HEK293 (cell line): ENCODE measurements at regions not wholly inside any gene's neighbourhood (a gene's known extent, or its start where the extent isn't known, plus 50 kb on each side); places are given as distances from the start of the nearest gene placed in this dataset.

Source experiments
- CTCF ChIA-PET: fragments of 350-600 bp; formaldehyde crosslinking; extraction: SDS; loops from one replicate; lab custom pipeline; 2021; ENCODE audit warnings: antibody characterized with exemption; lab: Yijun Ruan, JAX
- POLR2A ChIA-PET: fragments of 300-600 bp; formaldehyde crosslinking; extraction: SDS; loops from one replicate; lab custom pipeline; 2020; ENCODE audit warnings: antibody characterized with exemption, inconsistent platforms; lab: Yijun Ruan, JAX
- H3K27ac ChIP-seq: fragments of 200-500 bp; sonication (Bioruptor generic); 2 replicates; pipeline ENCODE4 v1.5.1; 2014; ENCODE audit warnings: low read depth, low read length, control low read depth, inconsistent platforms; ENCODE audit errors: extremely low read depth
- H3K36me3 ChIP-seq, 2 experiments: fragments of 200-500 bp in 1 of 2; sonication (Bioruptor generic) in 1 of 2; 1 replicate in 1 of 2; 2 replicates in 1 of 2; pipeline ENCODE4 v1.5.1; 2014 to 2017; ENCODE audit warnings: inconsistent platforms in 2 of 2, low read length in 2 of 2; ENCODE audit not compliant: control insufficient read depth in 2 of 2, insufficient read depth in 1 of 2
- H3K4me1 ChIP-seq: fragments of 200-500 bp; sonication (Bioruptor generic); 2 replicates; pipeline ENCODE4 v1.5.1; 2014; ENCODE audit warnings: mild to moderate bottlenecking, low read length, inconsistent platforms; ENCODE audit not compliant: control insufficient read depth, insufficient read depth
- H3K4me3 ChIP-seq: 2 replicates; pipeline ENCODE4 v1.5.1; 2011; ENCODE audit warnings: low read depth, mild to moderate bottlenecking, control low read depth, low read length, moderate library complexity
- H3K9me3 ChIP-seq: fragments of 200-500 bp; sonication (Bioruptor generic); 2 replicates; pipeline ENCODE4 v1.5.1; 2014; ENCODE audit warnings: low read depth, low read length, inconsistent platforms; ENCODE audit not compliant: control insufficient read depth, insufficient read depth
- BCL6B ChIP-seq: fragments of 450-650 bp; formaldehyde crosslinking; IDR thresholded peaks from 2 replicates; pipeline ENCODE4 v1.5.1; 2017; ENCODE audit warnings: missing biosample characterization, missing genetic modification characterization
- FEZF1 ChIP-seq: fragments of 450-650 bp; formaldehyde crosslinking; IDR thresholded peaks from 2 replicates; pipeline ENCODE4 v1.5.1; 2016; ENCODE audit warnings: missing biosample characterization, missing genetic modification characterization
- KLF10 ChIP-seq: fragments of 450-650 bp; IDR thresholded peaks from 2 replicates; pipeline ENCODE4 v1.5.1; 2018; ENCODE audit warnings: missing biosample characterization, mild to moderate bottlenecking, missing genetic modification characterization
- OVOL3 ChIP-seq: fragments of 450-650 bp; formaldehyde crosslinking; IDR thresholded peaks from 2 replicates; pipeline ENCODE4 v1.5.1; 2016; ENCODE audit warnings: missing biosample characterization, missing genetic modification characterization
- PRDM10 ChIP-seq: fragments of 450-650 bp; formaldehyde crosslinking; IDR thresholded peaks from 2 replicates; pipeline ENCODE4 v1.5.1; 2016; ENCODE audit warnings: missing biosample characterization, missing genetic modification characterization
- WT1 ChIP-seq: fragments of 450-650 bp; formaldehyde crosslinking; IDR thresholded peaks from 2 replicates; pipeline ENCODE4 v1.5.1; 2016; ENCODE audit warnings: missing biosample characterization, missing genetic modification characterization
- ZBTB26 ChIP-seq: fragments of 450-650 bp; formaldehyde crosslinking; optimal IDR thresholded peaks from 2 replicates; pipeline ENCODE3; 2016; ENCODE audit warnings: missing biosample characterization, mild to moderate bottlenecking, missing genetic modification characterization
- ZBTB8A ChIP-seq: fragments of 450-650 bp; formaldehyde crosslinking; IDR thresholded peaks from 2 replicates; pipeline ENCODE4 v1.5.1; 2016; ENCODE audit warnings: missing biosample characterization, missing genetic modification characterization
- ZNF223 ChIP-seq: fragments of 450-650 bp; formaldehyde crosslinking; IDR thresholded peaks from 2 replicates; pipeline ENCODE4 v1.5.1; 2016; ENCODE audit warnings: missing biosample characterization, missing genetic modification characterization
- ZNF23 ChIP-seq: fragments of 450-650 bp; formaldehyde crosslinking; IDR thresholded peaks from 2 replicates; pipeline ENCODE4 v1.5.1; 2016; ENCODE audit warnings: missing biosample characterization, missing genetic modification characterization, borderline replicate concordance
- ZNF239 ChIP-seq: fragments of 450-650 bp; formaldehyde crosslinking; IDR thresholded peaks from 2 replicates; pipeline ENCODE4 v1.5.1; 2016; ENCODE audit warnings: missing biosample characterization, missing genetic modification characterization
- ZNF248 ChIP-seq: fragments of 450-650 bp; formaldehyde crosslinking; IDR thresholded peaks from 2 replicates; pipeline ENCODE4 v1.5.1; 2017; ENCODE audit warnings: missing biosample characterization, missing genetic modification characterization
- ZNF350 ChIP-seq: fragments of 450-650 bp; formaldehyde crosslinking; IDR thresholded peaks from 2 replicates; pipeline ENCODE4 v1.5.0; 2017; ENCODE audit warnings: missing biosample characterization, mild to moderate bottlenecking, missing genetic modification characterization
- ZNF521 ChIP-seq: fragments of 450-650 bp; formaldehyde crosslinking; IDR thresholded peaks from 2 replicates; pipeline ENCODE4 v1.5.1; 2017; ENCODE audit warnings: missing biosample characterization, mild to moderate bottlenecking, missing genetic modification characterization
- ZNF560 ChIP-seq: fragments of 450-650 bp; formaldehyde crosslinking; IDR thresholded peaks from 2 replicates; pipeline ENCODE4 v1.5.1; 2017; ENCODE audit warnings: missing biosample characterization, missing genetic modification characterization, borderline replicate concordance
- ZNF645 ChIP-seq: fragments of 450-650 bp; formaldehyde crosslinking; IDR thresholded peaks from 2 replicates; pipeline ENCODE4; 2016; ENCODE audit warnings: missing biosample characterization, missing genetic modification characterization
- ZNF664 ChIP-seq: fragments of 450-650 bp; formaldehyde crosslinking; IDR thresholded peaks from 2 replicates; pipeline ENCODE4 v1.5.1; 2016; ENCODE audit warnings: missing biosample characterization, missing genetic modification characterization
- ZNF701 ChIP-seq: fragments of 450-650 bp; formaldehyde crosslinking; IDR thresholded peaks from 2 replicates; pipeline ENCODE4 v1.5.1; 2016; ENCODE audit warnings: missing biosample characterization, missing genetic modification characterization

GRCh38 chr3:55322638-55323037 lies 164.5 kb downstream of the WNT5A start:
- Histone ChIP-seq H3K36me3 (no peaks in the 10 kb centered on the region), H3K4me1 (no peaks in the 10 kb centered on the region), H3K27ac (no peak overlapping the region), H3K9me3 (no peaks in the 10 kb centered on the region), H3K4me3 (no peak overlapping the region)
- CTCF ChIA-PET: interaction anchor here (0.6 kb wide), 1 partner anchor 84 kb away, joined by 3 read pairs; no protein-coding TSS in a partner anchor
- POLR2A ChIA-PET: no interaction called here
- TF ChIP-seq ZNF701 (no peak), ZBTB26 (tag by site-specific recombination) (no peak), WT1 (tag by site-specific recombination) (no peak)

GRCh38 chr3:55320928-55321327 lies 166.2 kb downstream of the WNT5A start:
- H3K4me1 ChIP-seq: no peaks in the 10 kb centered on the region
- H3K36me3 ChIP-seq: no peaks in the 10 kb centered on the region
- ChIA-PET POLR2A (no interaction called here), CTCF (interaction anchor here (0.6 kb wide), 1 partner anchor 520 kb away, joined by 6 read pairs; no protein-coding TSS in a partner anchor)
- H3K4me3 ChIP-seq: no peak overlapping the region
- TF ChIP-seq ZNF350 (tag by site-specific recombination) (no peak), KLF10 (tag by site-specific recombination) (no peak), BCL6B (tag by site-specific recombination) (no peak), OVOL3 (tag by site-specific recombination) (no peak), ZNF645 (tag by site-specific recombination) (no peak), ZNF239 (no peak), ZNF223 (tag by site-specific recombination) (no peak), ZNF23 (tag by site-specific recombination) (no peak), ZNF248 (tag by site-specific recombination) (no peak), PRDM10 (tag by site-specific recombination) (no peak), FEZF1 (no peak), ZBTB8A (no peak), ZNF664 (tag by site-specific recombination) (no peak), ZNF521 (tag by site-specific recombination) (no peak), ZNF560 (tag by site-specific recombination) (no peak)
- H3K27ac ChIP-seq: no peak overlapping the region
- H3K9me3 ChIP-seq: no peaks in the 10 kb centered on the region
